ENCODE measurements at regions not wholly inside any gene's neighbourhood (a gene's known extent, or its start where the extent isn't known, plus 50 kb on each side); places are given as distances from the start of the nearest gene placed in this dataset.

GRCh38 chr12:24099576-24099975, 150.1 kb upstream of the SOX5 start:
- DNase-seq (ENCODE audit: low read depth, low spot score): no peak
- Histone ChIP-seq H3K27me3 (ENCODE audit: control insufficient read depth in 2 of 2, insufficient read depth in 2 of 2, low read length in 2 of 2) (peaks cover 1 to 3% of the 10 kb centered on the region in 2 experiments), H2AFZ (ENCODE audit: low read depth, low read length) (no peak overlapping the region), H3K9me3 (replicated peaks; ENCODE audit: control insufficient read depth, insufficient read depth, low read length) (no peaks in the 10 kb centered on the region), H3K9ac (replicated peaks; ENCODE audit: extremely low read depth, insufficient read depth, low read length) (no peak overlapping the region), H3K79me2 (ENCODE audit: control insufficient read depth, insufficient read depth, low read length) (no peaks in the 10 kb centered on the region), H3K4me1 (ENCODE audit: control insufficient read depth, extremely low read depth, insufficient read depth, low read length) (no peaks in the 10 kb centered on the region), H3K27ac (ENCODE audit: insufficient read depth, low read depth, low read length) (no peak overlapping the region), H3K9me1 (replicated peaks; ENCODE audit: control insufficient read depth, extremely low read depth, insufficient read depth, low read length) (no peaks in the 10 kb centered on the region), H4K20me1 (replicated peaks; ENCODE audit: control insufficient read depth, extremely low read depth, insufficient read depth, low read length) (no peaks in the 10 kb centered on the region), H3K36me3 (ENCODE audit: control insufficient read depth in 2 of 2, extremely low read depth in 1 of 2, insufficient read depth in 2 of 2, low read length in 2 of 2) (no peaks in the 10 kb centered on the region), H3K4me3 (replicated peaks in 1 of 3; ENCODE audit: insufficient read depth in 1 of 3, low read depth in 1 of 3, low read length in 3 of 3) (no peak overlapping the region), H3K4me2 (ENCODE audit: insufficient read depth, low read length) (no peak overlapping the region)
- ChIA-PET POLR2A (interaction anchor here (0.6 kb wide), 1 partner anchor 434 kb away, joined by 3 read pairs; no protein-coding TSS in a partner anchor), CTCF (interaction anchor here (1.0 kb wide), 1 partner anchor 24 kb away, joined by 3 read pairs; no protein-coding TSS in a partner anchor)
- no TSS peak for BruUV-seq (replicated peaks)
- intact Hi-C loops (cut with micrococcal nuclease): no loop called here
- dilution Hi-C loops (cut with MboI; ENCODE audit: extremely low pct_ligation_motif_present, low sequenced_read_pairs): no loop called here
- FAIRE-seq: no peak
- TF ChIP-seq MYC (IDR thresholded peaks at IDR 0.05; ENCODE audit: low read depth, low read length) (no peak), CTCF (IDR thresholded peaks at IDR 0.05; ENCODE audit: extremely low read depth in 1 of 2, insufficient read depth in 1 of 2, low read depth in 1 of 2, low read length in 2 of 2) (no peak), JUN (IDR thresholded peaks at IDR 0.05; ENCODE audit: borderline replicate concordance, insufficient read depth, insufficient read length, low read depth) (no peak)

GRCh38 chr12:24095245-24095644, 145.8 kb upstream of the SOX5 start:
- Histone ChIP-seq H3K4me3 (replicated peaks in 1 of 3; ENCODE audit: insufficient read depth in 1 of 3, low read depth in 1 of 3, low read length in 3 of 3) (no peak overlapping the region), H2AFZ (ENCODE audit: low read depth, low read length) (no peak overlapping the region), H3K27ac (ENCODE audit: insufficient read depth, low read depth, low read length) (no peak overlapping the region), H3K27me3 (ENCODE audit: control insufficient read depth in 2 of 2, insufficient read depth in 2 of 2, low read length in 2 of 2) (peaks cover 0 to 1% of the 10 kb centered on the region in 2 experiments), H3K4me2 (ENCODE audit: insufficient read depth, low read length) (no peak overlapping the region), H3K9me1 (replicated peaks; ENCODE audit: control insufficient read depth, extremely low read depth, insufficient read depth, low read length) (no peaks in the 10 kb centered on the region), H3K36me3 (ENCODE audit: control insufficient read depth in 2 of 2, extremely low read depth in 1 of 2, insufficient read depth in 2 of 2, low read length in 2 of 2) (no peaks in the 10 kb centered on the region), H3K9me3 (replicated peaks; ENCODE audit: control insufficient read depth, insufficient read depth, low read length) (no peaks in the 10 kb centered on the region), H3K79me2 (ENCODE audit: control insufficient read depth, insufficient read depth, low read length) (no peaks in the 10 kb centered on the region), H3K9ac (replicated peaks; ENCODE audit: extremely low read depth, insufficient read depth, low read length) (no peak overlapping the region), H4K20me1 (replicated peaks; ENCODE audit: control insufficient read depth, extremely low read depth, insufficient read depth, low read length) (no peaks in the 10 kb centered on the region), H3K4me1 (ENCODE audit: control insufficient read depth, extremely low read depth, insufficient read depth, low read length) (no peaks in the 10 kb centered on the region)
- no TSS peak for BruUV-seq (replicated peaks)
- no peak for FAIRE-seq
- dilution Hi-C loops (cut with MboI; ENCODE audit: extremely low pct_ligation_motif_present, low sequenced_read_pairs): no loop called here
- DNase-seq (ENCODE audit: low read depth, low spot score): no peak
- POLR2A ChIA-PET: no interaction called here
- TF ChIP-seq MAX (IDR thresholded peaks at IDR 0.05; ENCODE audit: insufficient read depth, insufficient read length) (no peak), GATA2 (IDR thresholded peaks at IDR 0.05; ENCODE audit: insufficient read depth, insufficient read length, low read depth, low read length) (no peak), CTCF (IDR thresholded peaks at IDR 0.05; ENCODE audit: extremely low read depth in 1 of 2, insufficient read depth in 1 of 2, low read depth in 1 of 2, low read length in 2 of 2) (no peak), POLR2A (IDR thresholded peaks at IDR 0.05; ENCODE audit: low read depth, low read length) (no peak), FOS (IDR thresholded peaks at IDR 0.05; ENCODE audit: borderline replicate concordance, insufficient read depth, low read length) (no peak), MYC (IDR thresholded peaks at IDR 0.05; ENCODE audit: low read depth, low read length) (no peak), JUN (IDR thresholded peaks at IDR 0.05; ENCODE audit: borderline replicate concordance, insufficient read depth, insufficient read length, low read depth) (no peak), POLR2AphosphoS5 (IDR thresholded peaks at IDR 0.05; ENCODE audit: insufficient read depth, low read depth, low read length) (no peak)
- intact Hi-C loops (cut with micrococcal nuclease): no loop called here
- CTCF ChIA-PET: no interaction called here
